NCI-H1694 treated with DMSO at 0.1 percent for 48 hours (cell line): ENCODE measurements at regions not wholly inside any gene's neighbourhood (a gene's known extent, or its start where the extent isn't known, plus 50 kb on each side); places are given as distances from the start of the nearest gene placed in this dataset.
A peak's percentile ranks its signal among the peaks of the same experiment; 100 is the strongest.

ENCODE experiments used
- DNase-seq: peaks from one replicate; lab custom pipeline; 2025; lab: John Stamatoyannopoulos, UW

- DNase-seq, result no peak
Measured at GRCh38 chr6:95780037-95780436, 202.7 kb downstream of the MANEA start.

GRCh38 chr6:95784019-95784418, 206.7 kb downstream of the MANEA start:
- DNase-seq, result no peak

- no peak for DNase-seq
Measured at GRCh38 chr6:95784869-95785268, 207.5 kb downstream of the MANEA start.

- no peak for DNase-seq
Measured at GRCh38 chr6:95785785-95786184, 208.4 kb downstream of the MANEA start.

- no peak for DNase-seq
Measured at GRCh38 chr6:95786802-95787201, 209.5 kb downstream of the MANEA start.

- DNase-seq, result no peak
Measured at GRCh38 chr6:95790787-95791186, 213.5 kb downstream of the MANEA start.

- no peak for DNase-seq
Measured at GRCh38 chr6:95794749-95795148, 217.4 kb downstream of the MANEA start.

- DNase-seq, result no peak
Measured at GRCh38 chr6:95795927-95796326, 218.6 kb downstream of the MANEA start.

- no peak for DNase-seq
Measured at GRCh38 chr6:95797054-95797453, 218.7 kb upstream of the FUT9 start.

GRCh38 chr6:95802978-95803377, 212.8 kb upstream of the FUT9 start:
- no peak for DNase-seq

GRCh38 chr6:95803889-95804288, 211.9 kb upstream of the FUT9 start:
- DNase-seq, result no peak

- DNase-seq, result no peak
Measured at GRCh38 chr6:95804847-95805541, 210.8 kb upstream of the FUT9 start.

- DNase-seq, result no peak
Measured at GRCh38 chr6:95805699-95806098, 210.1 kb upstream of the FUT9 start.

GRCh38 chr6:95815389-95816056, 200.3 kb upstream of the FUT9 start:
- no peak for DNase-seq

- DNase-seq, result no peak
Measured at GRCh38 chr6:95819461-95819860, 196.3 kb upstream of the FUT9 start.

- DNase-seq, result no peak
Measured at GRCh38 chr6:95819939-95820338, 195.8 kb upstream of the FUT9 start.

GRCh38 chr6:95830859-95831557, 184.8 kb upstream of the FUT9 start:
- no peak for DNase-seq

- no peak for DNase-seq
Measured at GRCh38 chr6:95837890-95838289, 177.9 kb upstream of the FUT9 start.

GRCh38 chr6:95841560-95841959, 174.2 kb upstream of the FUT9 start:
- no peak for DNase-seq

GRCh38 chr6:95846652-95847051, 169.1 kb upstream of the FUT9 start:
- peak; percentile 1 for DNase-seq

- DNase-seq, result no peak
Measured at GRCh38 chr6:95847061-95847460, 168.7 kb upstream of the FUT9 start.

GRCh38 chr6:95848717-95849116, 167.1 kb upstream of the FUT9 start:
- DNase-seq, result no peak

- DNase-seq, result no peak
Measured at GRCh38 chr6:95856876-95857364, 158.9 kb upstream of the FUT9 start.
